ENCODE measurements at regions not wholly inside any gene's neighbourhood (a gene's known extent, or its start where the extent isn't known, plus 50 kb on each side); places are given as distances from the start of the nearest gene placed in this dataset.

DNA sequence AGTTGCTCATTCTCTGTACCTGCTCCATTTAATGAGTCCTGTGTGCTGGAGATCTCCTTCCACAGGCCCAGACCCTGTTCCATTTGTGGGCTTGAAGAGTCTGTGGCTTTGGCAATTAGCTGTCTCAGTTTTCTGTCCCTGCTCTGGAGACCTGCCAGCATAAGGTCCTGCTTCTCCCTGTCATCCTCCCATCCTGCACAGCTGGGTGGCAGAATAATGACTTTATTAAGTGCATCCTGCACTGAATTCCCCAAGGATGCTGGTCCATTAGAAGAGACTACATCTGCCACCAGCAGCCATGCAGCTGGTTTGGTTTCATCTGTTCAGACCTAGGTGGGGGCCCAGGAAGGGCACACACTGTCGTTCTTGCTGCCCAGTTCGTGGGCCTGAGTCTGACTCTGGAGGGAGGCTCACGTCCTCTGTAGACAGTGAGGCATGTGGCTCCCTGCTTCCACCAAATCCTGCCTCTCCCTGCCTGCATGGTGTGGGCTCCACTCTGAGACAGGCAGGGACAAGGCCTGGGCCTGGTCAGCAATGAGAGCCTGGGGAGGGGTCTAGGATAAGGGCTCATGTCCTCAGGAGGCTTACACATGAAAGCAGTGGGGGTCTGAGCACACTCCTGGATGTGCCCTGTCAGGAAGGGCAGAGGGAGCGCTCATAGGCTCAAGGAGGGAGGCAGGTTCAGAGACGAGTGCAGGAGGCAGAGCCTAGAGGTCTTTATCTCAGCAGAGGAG is 78.4 kb upstream of the PRR23E start:
- H3K36me3 Mint-ChIP-seq (ENCODE audit: low read depth), result peaks cover 2% of the 10 kb centered on the region
- H3K4me3 Mint-ChIP-seq (ENCODE audit: unreplicated experiment), result no peak overlapping the region
- no peaks in the 10 kb centered on the region for H3K4me1 Mint-ChIP-seq (ENCODE audit: low read depth)
- no peak overlapping the region for H3K27ac Mint-ChIP-seq (ENCODE audit: unreplicated experiment)
- H3K27me3 Mint-ChIP-seq (ENCODE audit: low read depth), result peaks cover 23% of the 10 kb centered on the region
- H3K9me3 Mint-ChIP-seq (ENCODE audit: low read depth), result peaks cover 20% of the 10 kb centered on the region
- no peak for DNase-seq (ENCODE audit: low spot score)
- TF ChIP-seq, protein P1, sequence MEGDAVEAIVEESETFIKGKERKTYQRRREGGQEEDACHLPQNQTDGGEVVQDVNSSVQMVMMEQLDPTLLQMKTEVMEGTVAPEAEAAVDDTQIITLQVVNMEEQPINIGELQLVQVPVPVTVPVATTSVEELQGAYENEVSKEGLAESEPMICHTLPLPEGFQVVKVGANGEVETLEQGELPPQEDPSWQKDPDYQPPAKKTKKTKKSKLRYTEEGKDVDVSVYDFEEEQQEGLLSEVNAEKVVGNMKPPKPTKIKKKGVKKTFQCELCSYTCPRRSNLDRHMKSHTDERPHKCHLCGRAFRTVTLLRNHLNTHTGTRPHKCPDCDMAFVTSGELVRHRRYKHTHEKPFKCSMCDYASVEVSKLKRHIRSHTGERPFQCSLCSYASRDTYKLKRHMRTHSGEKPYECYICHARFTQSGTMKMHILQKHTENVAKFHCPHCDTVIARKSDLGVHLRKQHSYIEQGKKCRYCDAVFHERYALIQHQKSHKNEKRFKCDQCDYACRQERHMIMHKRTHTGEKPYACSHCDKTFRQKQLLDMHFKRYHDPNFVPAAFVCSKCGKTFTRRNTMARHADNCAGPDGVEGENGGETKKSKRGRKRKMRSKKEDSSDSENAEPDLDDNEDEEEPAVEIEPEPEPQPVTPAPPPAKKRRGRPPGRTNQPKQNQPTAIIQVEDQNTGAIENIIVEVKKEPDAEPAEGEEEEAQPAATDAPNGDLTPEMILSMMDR (IDR thresholded peaks at IDR 0.05), result no peak

DNA sequence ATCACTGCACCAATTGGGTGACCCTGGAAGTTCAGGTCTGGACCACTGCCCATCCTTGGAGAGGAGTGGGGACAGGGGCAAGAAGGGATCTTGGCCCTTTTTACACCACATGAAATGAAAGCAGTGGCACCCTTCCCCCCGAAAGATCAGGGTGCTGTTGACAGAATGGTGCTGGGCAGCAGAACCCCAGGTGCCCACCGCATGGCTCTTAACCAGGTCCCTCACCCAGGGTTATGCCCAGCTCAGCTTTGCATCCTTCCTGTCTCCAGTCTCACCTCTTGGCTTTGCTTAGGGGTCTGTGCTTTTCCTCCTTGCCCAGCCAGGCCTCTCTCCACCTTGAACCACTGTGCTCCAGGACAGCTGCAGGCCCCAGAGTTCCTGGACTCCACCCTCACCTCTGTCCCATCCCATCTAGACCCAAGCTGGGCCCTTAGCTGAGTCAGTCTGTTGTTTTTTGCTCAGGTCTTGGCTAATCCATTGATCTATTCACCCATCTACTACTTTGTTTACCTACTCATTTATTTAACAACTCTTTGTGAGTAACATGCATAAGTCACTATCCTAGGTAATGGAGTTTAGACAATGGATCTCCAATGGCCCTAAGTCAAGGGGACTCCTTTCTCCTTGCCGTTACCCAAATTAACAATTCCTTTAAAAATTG is 77.1 kb upstream of the PRR23E start:
- no peak for DNase-seq (ENCODE audit: low spot score)
- Mint-ChIP-seq H3K36me3 (ENCODE audit: low read depth) (peaks cover 2% of the 10 kb centered on the region), H3K27ac (ENCODE audit: unreplicated experiment) (no peak overlapping the region), H3K27me3 (ENCODE audit: low read depth) (peaks cover 28% of the 10 kb centered on the region), H3K4me1 (ENCODE audit: low read depth) (no peaks in the 10 kb centered on the region), H3K4me3 (ENCODE audit: unreplicated experiment) (no peak overlapping the region), H3K9me3 (ENCODE audit: low read depth) (peaks cover 20% of the 10 kb centered on the region)
- TF ChIP-seq, protein P1 (IDR thresholded peaks at IDR 0.05), result no peak

DNA sequence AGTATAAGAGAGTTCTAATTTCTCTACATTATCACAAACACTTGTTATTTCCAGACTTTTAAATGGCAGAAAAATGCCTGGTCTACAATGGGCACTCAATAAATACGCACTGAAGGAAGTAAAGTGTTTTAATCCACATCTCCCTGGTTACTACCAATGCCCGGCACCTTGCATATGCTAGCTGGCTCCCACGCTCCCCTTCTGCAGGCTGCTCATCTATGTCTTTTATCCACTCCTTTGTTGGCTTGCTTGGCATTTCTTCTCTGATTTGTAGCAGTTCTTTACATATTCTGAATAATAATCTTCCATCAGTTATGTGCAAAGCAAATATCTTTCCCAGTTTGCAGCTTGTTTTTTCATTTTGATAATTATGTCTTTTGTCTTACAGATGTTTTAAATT is 74.6 kb upstream of the PRR23E start:
- H3K4me1 Mint-ChIP-seq (ENCODE audit: low read depth), result no peaks in the 10 kb centered on the region

DNA sequence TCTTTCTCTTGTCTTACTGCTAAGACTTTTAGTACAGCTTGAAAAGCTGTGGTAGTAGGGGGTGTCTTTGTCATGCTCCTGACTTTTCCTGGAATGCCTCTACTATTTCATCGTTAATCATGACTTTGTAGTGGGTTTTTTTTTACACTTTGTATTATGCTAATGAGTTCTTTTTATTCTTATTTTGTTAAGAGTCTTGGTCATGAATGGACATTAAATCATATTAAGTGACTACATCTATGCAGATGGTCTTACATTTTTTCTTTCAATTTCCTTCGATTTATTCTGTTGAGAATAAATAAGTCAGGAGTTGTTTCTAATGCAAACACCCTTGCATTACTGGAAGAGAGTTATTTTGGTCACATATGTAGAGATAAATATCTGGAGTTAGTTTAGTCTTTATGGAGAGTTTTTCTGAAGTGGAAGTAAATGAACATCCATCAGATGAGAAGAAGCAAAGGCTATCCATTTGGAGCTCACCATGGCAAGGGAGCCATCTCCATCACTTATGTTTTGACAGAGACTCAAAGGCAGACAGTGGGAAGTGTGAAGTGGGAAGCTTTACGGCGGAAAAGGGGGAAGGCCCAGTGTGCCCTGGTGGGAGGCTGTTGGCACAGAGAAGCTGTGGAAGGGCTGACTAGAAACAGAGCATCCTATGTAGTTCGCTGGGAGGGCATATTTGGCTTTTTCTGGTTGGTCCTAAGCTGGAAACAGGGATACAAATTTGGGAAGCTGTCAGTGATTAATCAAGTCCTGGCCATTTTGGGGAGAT is 73.1 kb upstream of the PRR23E start:
- H3K4me1 Mint-ChIP-seq (ENCODE audit: low read depth), result no peaks in the 10 kb centered on the region
- peaks cover 4% of the 10 kb centered on the region for H3K9me3 Mint-ChIP-seq (ENCODE audit: low read depth)
- H3K27me3 Mint-ChIP-seq (ENCODE audit: low read depth), result peaks cover 28% of the 10 kb centered on the region
- no peak for DNase-seq (ENCODE audit: low spot score)
- no peaks in the 10 kb centered on the region for H3K36me3 Mint-ChIP-seq (ENCODE audit: low read depth)
- TF ChIP-seq, protein P1 (IDR thresholded peaks at IDR 0.05), result no peak
- no peak overlapping the region for H3K4me3 Mint-ChIP-seq (ENCODE audit: unreplicated experiment)
- H3K27ac Mint-ChIP-seq (ENCODE audit: unreplicated experiment), result no peak overlapping the region

More for the DNA sequence above, 74.6 kb upstream of the PRR23E start:
- no peak for DNase-seq (ENCODE audit: low spot score)
- H3K4me3 Mint-ChIP-seq (ENCODE audit: unreplicated experiment), result no peak overlapping the region
- TF ChIP-seq, protein P1 (IDR thresholded peaks at IDR 0.05), result no peak
- peaks cover 28% of the 10 kb centered on the region for H3K27me3 Mint-ChIP-seq (ENCODE audit: low read depth)
- peaks cover 7% of the 10 kb centered on the region for H3K9me3 Mint-ChIP-seq (ENCODE audit: low read depth)
- no peaks in the 10 kb centered on the region for H3K36me3 Mint-ChIP-seq (ENCODE audit: low read depth)
- no peak overlapping the region for H3K27ac Mint-ChIP-seq (ENCODE audit: unreplicated experiment)

Measured in chondrocyte (in vitro differentiated cells).